OCI-LY3 (cell line): ENCODE measurements at regions not wholly inside any gene's neighbourhood (a gene's known extent, or its start where the extent isn't known, plus 50 kb on each side); places are given as distances from the start of the nearest gene placed in this dataset.

ENCODE experiments used
- CTCF ChIP-seq: fragments of 200-600, 300-600 bp; sonication (generic); IDR thresholded peaks from 2 replicates; pipeline ENCODE4 v1.5.1; 2014; ENCODE audit warnings: antibody characterized with exemption, low read length, low read depth
- EZH2phosphoT487 ChIP-seq: fragments of 200-600 bp; shearing (Covaris generic); IDR thresholded peaks from 2 replicates; pipeline ENCODE4 v1.6.1; 2018; ENCODE audit warnings: antibody characterized with exemption, mixed run types, low read depth

DNA sequence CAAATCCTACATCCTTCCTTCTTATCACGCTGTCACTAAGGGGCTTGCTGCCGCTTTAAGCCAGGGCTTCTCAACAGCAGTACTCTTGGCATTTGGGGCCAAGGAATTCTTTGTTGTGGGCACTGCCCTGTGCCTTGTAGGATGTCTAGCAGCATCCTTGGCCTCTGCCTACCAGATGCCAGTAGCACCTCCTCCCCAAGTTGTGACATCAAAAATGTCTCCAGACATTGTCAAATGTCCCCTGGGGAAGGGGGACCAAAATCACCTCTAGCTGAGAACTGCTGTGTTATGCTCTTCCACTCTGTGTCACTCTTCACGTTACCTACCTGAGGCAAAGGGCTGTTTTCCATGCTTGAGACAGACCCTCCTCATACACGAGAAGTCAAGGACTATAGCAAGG is 400.3 kb upstream of the POU3F1 start:
- no peak for TF ChIP-seq CTCF
- TF ChIP-seq EZH2phosphoT487 = no peak
